DMS53 treated with DMSO at 0.1 percent for 48 hours (cell line): ENCODE measurements at regions not wholly inside any gene's neighbourhood (a gene's known extent, or its start where the extent isn't known, plus 50 kb on each side); places are given as distances from the start of the nearest gene placed in this dataset.
"Not testable (repeated sequence)": the region's sequence is repeated elsewhere in the genome, so short reads cannot be mapped to it uniquely, and the experiment has no call there.

Source experiments
- DNase-seq: peaks from one replicate; lab custom pipeline; 2025; ENCODE audit not compliant: unreplicated experiment; lab: John Stamatoyannopoulos, UW

DNA sequence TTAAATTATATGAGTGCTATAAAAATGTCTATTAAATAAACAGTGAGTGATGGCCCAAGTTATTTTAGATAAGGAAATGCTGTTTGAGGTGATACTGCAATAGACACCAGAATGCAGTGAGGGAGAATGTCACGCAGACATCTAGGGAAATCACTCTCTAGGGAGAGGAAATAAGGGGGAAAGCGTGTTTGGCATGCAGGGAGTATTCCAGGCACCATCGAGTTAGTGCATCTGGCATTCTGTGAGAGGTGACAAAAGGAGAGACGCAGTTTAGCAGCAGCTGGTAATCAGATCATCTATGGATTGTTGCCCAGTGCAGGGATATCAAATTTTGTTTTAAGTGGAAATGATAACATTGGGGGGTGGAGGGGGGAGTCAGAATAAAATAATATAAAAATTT lies 175.4 kb upstream of the NETO1 start:
- DNase-seq: peak; percentile 93

DNA sequence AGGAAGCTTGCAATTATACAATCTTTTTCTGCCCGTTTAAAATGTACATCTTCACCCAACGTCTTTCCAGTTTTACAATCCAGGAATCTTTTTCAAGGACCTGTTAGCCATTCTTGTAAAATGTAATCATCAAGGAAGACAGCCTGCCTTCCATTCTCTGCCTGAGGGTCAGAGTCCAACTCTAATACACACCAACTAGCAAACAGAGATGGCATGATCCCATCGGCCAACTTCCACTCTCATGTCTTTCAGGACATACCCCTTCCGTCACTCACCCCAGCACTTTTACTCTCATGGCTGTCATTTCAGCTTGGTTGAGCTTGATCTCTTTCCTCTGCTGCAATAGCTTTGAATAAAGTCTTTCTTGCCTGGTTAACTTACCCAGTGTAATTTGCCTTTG lies 172.5 kb upstream of the NETO1 start:
- DNase-seq: peak; percentile 74

DNA sequence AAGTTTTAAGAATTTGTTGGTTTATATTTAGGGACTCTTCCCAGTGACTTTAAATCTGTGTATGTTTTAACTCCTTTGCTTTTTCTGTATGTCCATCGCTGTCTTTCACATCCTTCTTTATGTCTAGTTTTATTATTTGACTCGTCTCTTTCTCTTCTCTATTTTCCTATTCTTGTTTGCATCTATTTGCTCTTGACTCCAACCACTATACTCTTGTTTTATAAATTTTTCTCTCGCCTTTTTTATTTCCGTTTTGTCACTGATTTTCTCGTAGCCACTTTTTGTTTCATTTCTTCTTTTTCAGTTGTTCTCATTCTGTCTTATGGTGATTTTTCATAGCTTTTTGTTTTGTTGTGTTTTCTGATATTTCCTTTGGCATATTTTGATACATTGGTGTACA lies 170.5 kb upstream of the NETO1 start:
- DNase-seq: no peak

DNA sequence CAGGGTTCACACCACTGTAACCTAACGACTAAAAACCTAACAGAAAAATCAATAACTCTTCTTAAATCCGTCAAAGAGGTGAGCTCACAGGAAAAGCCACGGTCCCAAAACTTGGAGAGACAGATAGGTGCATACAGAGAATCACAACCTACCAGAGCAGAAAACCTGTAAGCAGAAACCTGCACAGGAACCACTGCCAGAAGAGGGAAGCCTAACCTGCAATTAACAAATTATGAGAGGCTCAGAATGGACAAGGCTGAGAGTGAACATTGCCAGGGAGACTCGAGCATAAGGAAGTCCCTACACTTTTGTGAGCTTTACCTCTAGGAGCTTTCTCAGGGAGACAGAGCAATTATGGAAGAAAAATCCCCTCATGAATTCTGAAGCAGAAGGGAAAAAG lies 156.2 kb upstream of the NETO1 start:
- DNase-seq: peak; percentile 58

DNA sequence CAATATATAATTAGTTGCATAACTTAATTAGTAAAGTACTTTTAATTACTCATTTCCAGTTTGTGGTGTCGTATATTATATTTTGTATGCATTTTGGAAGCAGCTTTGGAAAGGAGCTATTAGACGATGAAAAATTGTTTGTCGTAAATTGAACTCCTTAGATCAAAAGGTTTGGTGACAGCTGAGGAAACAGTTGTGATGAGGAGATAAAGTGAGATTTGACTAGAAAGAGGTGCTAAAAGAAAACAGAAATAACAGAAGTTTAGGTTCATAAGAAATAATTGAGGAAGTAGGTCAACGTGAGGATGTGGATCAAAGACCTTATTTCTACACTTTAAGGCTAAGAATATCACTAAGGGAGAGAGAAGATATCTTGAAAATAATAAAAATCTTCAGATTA lies 141.9 kb upstream of the NETO1 start:
- DNase-seq: no peak

DNA sequence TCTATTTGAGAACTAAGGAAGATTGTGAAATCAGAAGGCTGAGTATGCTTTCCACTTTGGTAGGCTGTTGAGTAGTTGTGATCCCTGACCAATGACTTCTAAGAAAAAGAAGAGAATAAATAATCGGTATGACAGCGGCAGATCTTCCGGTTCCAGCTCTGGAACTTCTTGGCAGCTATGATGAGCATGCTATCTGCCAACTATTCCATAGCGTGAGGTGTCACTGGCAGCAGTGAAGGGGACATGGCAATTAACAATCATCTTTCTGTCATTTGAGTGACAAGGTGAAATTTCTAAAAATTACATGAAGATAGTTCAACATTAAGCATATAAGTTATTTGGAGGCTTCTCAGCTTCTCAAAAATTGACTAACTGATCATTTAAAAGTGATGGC lies 140.1 kb upstream of the NETO1 start:
- no peak for DNase-seq

DNA sequence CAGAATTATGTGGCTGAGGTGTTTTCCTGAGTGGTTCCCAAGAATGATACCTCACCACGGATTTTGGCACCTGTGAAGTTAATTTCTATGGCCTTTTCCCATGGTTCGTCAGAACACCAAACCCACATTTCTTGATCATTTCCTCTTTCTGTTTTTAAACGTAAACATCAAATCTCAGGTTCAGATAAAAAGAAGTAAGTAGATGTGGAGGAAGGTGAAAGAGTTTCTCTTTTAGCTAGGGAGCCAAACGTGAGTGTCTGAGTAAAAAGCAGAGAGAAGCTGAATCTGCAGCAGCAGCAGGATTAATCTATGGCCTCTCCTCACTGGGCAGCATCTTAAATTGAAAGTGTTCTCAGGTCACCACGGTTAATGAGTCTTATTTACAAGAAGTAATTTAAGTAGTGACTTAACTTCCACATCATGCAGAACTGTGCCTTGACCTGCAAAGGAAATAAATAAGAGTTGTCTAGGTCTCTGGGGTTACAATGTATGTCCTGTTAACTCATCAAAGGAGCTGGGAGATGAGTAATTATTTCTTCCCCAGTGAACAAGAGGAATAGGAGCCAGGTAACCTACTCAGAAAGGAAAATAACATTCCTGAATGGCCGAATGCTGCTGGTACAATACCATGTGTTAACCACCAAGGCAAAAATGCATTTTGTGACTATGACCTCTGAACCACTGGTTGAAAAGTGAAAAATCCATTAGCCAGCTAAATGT lies 139.6 kb upstream of the NETO1 start:
- DNase-seq: no peak

DNA sequence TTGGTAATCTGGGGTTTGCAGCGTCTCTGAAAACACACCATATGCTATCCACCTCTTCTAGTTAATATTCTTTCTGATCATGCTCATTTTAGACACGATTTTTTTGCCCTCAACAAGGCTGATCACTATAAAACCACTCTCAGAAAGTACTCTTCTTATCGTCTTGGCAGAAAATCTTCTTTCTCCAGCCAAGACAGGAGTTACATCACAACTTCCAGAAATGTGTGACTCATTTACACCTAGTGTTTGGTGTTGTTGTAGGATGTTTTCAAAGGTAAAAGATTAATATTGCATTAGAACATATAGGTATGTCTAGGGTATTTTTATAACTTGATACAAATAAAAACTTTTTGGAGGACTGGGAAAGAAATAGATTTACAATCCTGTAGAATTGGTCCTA lies 138.5 kb upstream of the NETO1 start:
- DNase-seq: no peak

DNA sequence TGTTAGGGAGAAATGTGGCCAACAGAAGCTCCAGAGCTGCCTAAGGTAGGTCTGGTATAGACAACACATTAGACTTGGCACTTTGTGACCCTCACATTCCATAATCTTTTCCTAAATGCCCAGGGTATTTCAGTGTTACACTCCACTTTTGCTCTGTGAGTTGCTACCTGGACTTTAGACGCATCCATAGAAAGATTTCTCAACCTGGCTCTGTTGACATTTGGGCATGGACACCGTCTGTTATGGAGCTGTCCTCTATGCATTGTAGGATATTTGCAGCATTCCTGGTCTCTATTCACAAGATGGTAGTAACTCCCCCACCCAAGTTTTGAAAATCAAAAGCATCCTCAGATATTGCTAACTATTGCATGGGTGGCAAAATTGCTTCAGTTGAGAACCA lies 136.5 kb upstream of the NETO1 start:
- DNase-seq: no peak

DNA sequence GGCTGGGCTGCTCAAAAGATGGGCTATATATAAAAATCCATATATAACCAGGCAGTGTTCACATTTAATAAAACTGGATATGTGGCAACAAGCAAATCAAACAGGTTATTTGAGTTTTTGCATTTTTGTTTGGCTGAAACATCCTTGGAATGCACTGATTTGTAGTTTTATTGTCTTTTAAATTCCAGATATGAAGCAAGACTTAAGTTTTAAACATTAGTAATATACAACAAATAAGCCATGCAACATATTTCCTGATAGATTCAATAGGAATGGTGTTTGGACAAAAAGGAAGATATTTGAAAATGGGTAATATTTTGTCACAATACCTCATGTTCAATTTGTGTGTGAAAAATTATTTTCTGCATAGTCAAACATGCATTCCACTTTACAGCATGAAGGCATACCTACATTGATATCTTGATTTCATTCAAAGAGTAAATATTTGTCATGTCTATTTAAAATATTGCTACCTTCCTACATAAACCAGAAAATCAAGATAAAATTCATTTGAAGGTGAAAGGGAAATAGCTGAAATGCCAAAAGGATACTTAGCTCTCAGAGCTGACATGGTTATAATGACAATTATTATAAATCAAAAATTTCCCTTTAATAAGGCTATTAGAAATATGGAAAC lies 132.3 kb upstream of the NETO1 start:
- no peak for DNase-seq

DNA sequence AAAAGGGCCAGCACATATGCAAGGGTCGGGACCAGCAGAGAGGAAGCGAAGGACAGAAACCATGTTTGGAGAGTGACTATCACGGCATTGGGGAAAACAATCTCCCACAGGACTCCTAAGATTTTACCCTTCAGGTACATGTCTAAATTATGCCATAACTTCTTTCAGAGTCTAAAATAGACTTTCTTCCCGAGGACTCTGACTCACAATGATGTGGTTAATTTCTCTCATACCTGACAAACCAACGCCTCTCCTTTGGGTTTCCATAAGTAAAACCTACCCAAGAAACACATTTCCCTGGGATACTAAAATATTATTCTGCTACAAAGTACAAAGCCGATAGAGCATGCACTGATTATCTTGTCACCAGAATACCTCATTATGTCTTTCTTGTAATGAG lies 127.8 kb upstream of the NETO1 start:
- DNase-seq: no peak

DNA sequence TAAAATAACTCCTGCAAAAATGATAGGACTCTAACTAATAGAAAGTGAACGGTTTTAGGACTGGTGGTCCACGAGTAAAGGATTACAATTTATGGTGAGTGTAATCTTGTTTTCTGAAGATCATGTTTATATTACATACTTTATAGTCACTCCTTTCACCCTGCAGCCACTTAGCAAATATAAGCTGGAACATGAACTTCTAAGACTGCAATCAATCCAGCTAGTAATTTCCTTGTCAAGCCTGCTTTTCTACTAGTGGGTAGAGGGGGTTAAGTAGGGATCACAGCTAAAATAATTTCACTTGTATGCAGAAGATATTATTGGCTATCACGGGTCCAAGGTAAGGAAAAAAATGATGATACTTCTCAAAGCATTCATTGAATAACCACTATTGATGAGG lies 125.5 kb upstream of the NETO1 start:
- no peak for DNase-seq

DNA sequence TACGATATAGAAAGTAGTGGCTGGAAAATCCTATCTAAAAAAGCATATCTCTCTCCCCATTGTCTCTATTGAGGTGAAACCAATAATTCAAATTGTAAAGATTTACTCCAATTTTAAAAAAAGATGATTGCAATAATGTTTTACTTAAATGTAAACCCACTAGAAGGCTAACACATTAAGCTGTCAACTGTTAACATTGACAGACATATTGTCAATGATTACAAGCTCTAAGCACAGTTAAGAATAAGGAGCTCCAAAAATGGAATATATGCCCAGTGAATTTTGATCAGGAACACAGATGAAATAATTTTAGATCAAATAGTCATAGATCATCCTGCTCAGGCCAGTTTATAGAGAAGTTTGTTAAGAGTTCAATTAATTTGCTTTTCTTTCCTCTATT lies 123.6 kb upstream of the NETO1 start:
- no peak for DNase-seq

DNA sequence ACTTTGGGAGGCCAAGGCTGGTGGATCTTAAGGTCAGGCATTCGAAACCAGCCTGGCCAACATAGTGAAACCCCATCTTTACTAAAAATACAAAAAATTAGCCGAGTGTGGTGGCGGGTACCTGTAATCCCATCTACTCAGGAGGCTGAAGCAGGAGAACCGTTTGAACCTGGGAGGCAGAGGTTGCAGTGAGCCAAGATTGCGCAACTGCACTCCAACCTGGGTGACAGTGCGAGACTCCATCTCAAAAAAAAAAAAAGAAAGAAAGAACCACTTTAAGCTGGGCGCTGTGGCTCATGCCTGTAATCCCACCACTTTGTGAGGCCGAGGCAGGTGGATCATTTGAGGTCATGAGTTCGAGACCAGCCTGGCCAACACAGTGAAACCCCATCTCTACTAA lies 119.8 kb upstream of the NETO1 start:
- not testable (repeated sequence) for DNase-seq

DNA sequence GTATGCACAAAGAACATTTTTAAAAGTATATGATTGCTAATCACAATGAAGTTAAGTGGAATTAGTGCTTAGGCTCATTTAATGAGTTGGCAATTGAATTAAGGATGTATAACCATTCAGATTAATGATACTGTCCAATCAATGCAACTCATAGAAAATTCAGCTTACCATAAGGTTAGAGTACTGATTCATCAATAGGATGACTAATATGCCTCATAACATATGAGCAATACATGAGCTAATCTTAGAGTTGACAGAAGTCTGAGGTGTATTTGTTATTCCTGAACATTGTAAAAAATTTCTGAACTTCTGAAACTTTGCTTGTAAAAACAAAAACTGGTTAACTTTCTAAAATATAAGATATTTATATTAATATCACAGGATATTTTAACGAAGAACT lies 118.3 kb upstream of the NETO1 start:
- DNase-seq: no peak

DNA sequence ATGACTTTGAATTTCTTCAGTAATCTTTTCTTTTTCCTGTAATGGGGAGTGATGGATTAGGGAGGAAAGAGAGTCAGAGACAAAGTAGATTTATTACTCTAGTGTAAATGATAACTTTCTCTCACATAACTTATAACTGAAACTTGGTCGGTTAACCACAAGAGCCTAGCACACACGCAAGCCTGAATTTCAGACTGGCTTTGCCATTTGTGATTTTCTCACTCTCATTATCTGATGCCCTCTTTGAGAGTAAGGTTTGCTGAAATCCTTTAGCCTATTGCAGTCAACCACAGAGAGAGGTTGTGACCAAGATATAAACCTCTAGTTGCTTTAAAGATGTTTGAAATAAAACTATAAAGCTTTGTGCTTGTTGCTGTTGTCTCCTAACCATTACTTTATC lies 117.9 kb upstream of the NETO1 start:
- no peak for DNase-seq

DNA sequence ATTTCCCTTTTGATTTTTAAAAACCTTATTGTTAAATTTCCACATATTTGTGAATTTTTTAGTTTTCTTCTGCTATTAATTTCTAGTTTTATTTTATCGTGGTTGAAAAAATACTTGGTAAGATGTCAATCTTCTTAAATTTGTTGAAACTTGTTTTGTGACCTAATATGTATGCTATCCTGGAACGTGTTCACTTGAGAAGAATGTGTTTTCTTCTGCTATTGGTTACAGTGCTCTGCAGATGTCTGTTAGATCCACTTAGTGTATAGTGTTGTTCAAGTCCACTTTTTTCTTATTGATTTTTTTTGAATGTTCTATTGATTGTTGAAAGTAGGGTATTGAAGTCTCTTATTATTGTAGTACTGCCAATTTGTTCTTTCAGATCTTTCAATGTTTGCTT lies 116.5 kb upstream of the NETO1 start:
- DNase-seq: no peak

DNA sequence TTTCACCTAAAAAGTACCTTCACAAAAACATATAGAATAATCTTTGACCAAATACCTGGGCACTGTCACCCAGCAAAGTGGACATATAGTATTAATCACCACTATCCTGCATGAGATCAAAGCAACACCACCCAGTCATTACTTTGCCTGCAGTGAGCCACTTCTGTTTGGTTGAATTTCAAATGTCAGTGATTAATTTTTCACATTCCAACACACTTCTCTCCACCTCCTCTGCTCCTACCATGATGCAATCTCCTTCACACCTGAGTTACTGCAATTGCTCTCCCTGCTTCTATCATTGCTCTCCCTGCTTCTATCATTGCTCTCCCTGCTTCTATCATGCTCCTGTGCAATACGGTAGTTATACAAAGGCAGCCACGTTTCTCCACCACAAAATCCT lies 106.1 kb upstream of the NETO1 start:
- DNase-seq: no peak

DNA sequence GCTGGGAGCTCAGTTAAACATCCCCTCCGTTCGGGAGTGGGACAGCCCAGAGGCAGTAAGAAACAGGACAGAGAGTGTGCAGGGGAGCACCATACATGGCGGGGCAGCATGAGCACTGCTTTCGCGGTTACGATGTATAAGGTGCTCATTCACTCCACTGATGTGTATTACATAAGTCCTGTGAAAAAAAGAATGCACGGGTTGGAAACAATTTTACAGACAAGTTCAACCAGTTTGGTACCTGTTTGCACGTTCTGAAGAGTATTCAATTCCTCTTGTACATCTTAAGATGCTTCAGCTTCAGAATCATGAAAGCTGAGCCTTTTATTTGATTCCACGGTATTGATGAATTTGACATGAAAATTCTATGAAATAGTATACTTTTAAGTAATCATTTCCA lies 97.8 kb upstream of the NETO1 start:
- peak; percentile 15 for DNase-seq

DNA sequence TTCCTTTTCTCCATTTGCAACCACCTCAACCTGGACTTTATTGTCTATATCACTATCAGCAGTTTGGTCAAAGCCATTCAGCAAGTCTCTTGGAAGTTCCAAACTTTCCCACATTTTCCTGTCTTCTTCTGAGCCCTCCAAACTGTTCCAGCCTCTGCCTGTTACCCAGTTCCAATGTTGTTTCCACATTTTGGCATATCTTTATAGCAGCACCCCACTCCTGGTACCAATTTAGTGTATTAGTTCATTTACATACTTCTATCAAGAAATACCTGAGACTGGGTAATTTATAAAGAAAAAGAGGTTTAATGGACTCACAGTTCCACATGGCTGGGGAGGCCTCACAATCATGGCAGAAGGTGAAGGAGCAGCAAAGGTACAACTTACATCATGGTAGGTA lies 90.4 kb upstream of the NETO1 start:
- not testable (repeated sequence) for DNase-seq

DNA sequence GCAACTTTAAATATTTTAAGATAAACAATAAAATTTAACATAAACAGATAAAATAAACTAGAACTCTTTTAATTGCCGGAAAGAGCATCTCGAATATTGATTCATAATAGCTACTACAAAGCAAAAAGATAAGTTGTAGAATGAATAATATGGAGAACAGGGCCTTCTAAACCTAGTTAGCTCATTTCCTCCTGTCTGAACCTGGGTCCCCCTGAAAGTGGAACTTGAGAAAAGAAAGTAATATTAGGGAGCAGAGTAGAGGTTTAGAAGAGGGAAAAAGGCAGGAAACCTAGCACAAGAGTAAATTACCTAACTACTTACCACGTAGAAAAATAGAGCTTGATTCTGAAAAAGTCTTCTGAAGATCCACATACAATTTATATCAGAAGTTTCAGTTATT lies 80.7 kb upstream of the NETO1 start:
- no peak for DNase-seq

DNA sequence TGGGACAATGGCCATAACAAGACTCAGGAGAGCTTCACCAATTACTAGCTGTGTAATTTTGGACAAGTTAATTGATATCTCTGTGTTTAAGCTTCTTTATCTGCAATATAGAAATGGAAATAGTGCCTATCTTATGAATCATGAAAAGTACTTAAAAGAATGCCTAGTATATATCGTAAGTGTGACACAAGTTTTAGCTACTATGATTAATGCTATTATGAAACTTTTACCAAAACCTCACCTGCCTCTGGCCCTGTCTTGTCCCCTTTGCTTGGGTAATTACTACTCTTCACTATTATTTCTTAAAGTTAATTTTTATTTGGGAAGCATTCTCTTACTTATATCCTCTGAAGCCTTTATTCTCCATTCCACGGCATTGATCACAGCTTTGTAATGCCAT lies 75.0 kb upstream of the NETO1 start:
- DNase-seq: no peak

DNA sequence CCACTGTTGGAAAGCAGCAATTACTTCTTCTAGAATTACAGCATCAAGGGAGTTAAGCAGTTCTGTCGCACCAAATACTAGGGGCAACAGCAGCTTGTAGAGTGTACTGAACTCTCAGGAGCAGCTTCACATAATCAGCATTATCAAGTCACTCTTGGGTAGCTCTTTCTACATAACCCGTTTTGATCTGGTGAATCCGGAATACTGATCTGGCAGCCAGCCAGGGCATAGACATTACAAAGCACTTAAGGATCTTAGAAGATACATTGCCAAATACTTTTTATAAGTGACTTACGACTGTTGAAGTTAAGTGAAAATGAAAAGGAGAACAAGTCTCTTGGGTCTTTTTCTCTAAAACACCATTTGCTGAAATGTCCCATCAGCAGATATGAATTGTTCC lies 73.2 kb upstream of the NETO1 start:
- DNase-seq: no peak
